Uterus (tissue), 3 donors: ENCODE measurements at regions not wholly inside any gene's neighbourhood (a gene's known extent, or its start where the extent isn't known, plus 50 kb on each side); places are given as distances from the start of the nearest gene placed in this dataset.
A peak's percentile ranks its signal among the peaks of the same experiment; 100 is the strongest.
"Not testable (repeated sequence)": the region's sequence is repeated elsewhere in the genome, so short reads cannot be mapped to it uniquely, and the experiment has no call there.

Experiments
- DNase-seq, 2 donors: peaks; one replicate each; pipeline ENCODE4 v3.0.0-alpha.2; 2019 to 2020
- H3K27ac ChIP-seq, 2 donors: fragments of 200-600 bp; sonication (generic); 1 replicate in 1 of 2; 2 replicates in 1 of 2; pipeline ENCODE4 v1.5.1; 2016 to 2018
- H3K27me3 ChIP-seq, 2 donors: fragments of 200-600 bp; sonication (generic); one replicate each; pipeline ENCODE4 v1.5.1; 2018 to 2019; ENCODE audit warnings: control low read depth in 1 of 2
- H3K36me3 ChIP-seq, 2 donors: fragments of 200-600 bp; sonication (generic); one replicate each; pipeline ENCODE4 v1.5.1; 2019; ENCODE audit warnings: control low read depth in 1 of 2
- H3K4me1 ChIP-seq, 2 donors: fragments of 200-600 bp; sonication (generic); one replicate each; pipeline ENCODE4 v1.5.1; 2018 to 2019; ENCODE audit warnings: control low read depth in 1 of 2
- H3K4me3 ChIP-seq, 2 donors: fragments of 200-600 bp; sonication (generic); 1 replicate in 1 of 2; 2 replicates in 1 of 2; pipeline ENCODE4 v1.5.1; 2018 to 2019; ENCODE audit warnings: mild to moderate bottlenecking in 1 of 2
- H3K9me3 ChIP-seq, 2 donors: fragments of 200-600 bp; sonication (generic); one replicate each; pipeline ENCODE4 v1.5.1; 2019; ENCODE audit warnings: control low read depth in 1 of 2
- CTCF ChIP-seq, 4 experiments: fragments of 200-600 bp in 2 of 4; fragments of 450-650 bp in 2 of 4; sonication (generic) in 2 of 4; IDR thresholded peaks; one replicate each; pipeline ENCODE4 v1.5.1; 2016 to 2019; ENCODE audit warnings: antibody characterized with exemption in 4 of 4, mild to moderate bottlenecking in 2 of 4, moderate library complexity in 1 of 4
- POLR2A ChIP-seq, 2 donors: fragments of 450-650 bp; IDR thresholded peaks; one replicate each; pipeline ENCODE4 v1.6.1; 2016; ENCODE audit warnings: antibody characterized with exemption in 2 of 2, mild to moderate bottlenecking in 1 of 2, moderate library complexity in 1 of 2
- intact Hi-C: fragments of 100-400 bp; cut with DNase I; formaldehyde crosslinking; loops from one replicate; pipeline ENCODE4 v1.15.1; 2023; ENCODE audit warnings: low total_unique reads
- donor health status: DM: yes; HTN: yes; CAD: no.

- Histone ChIP-seq H3K4me3 (no peak overlapping the region), H3K27me3 (no peaks in the 10 kb centered on the region), H3K27ac (no peak overlapping the region), H3K9me3 (no peaks in the 10 kb centered on the region), H3K4me1 (no peaks in the 10 kb centered on the region), H3K36me3 (no peaks in the 10 kb centered on the region)
- intact Hi-C loops = no loop called here
- no peak for TF ChIP-seq POLR2A (IDR thresholded peaks at IDR 0.05)
- TF ChIP-seq CTCF (IDR thresholded peaks at IDR 0.05) = peak in 1 of 4 experiments; percentile 6
- DNase-seq = no peak
Observed at GRCh38 chr2:194867328-194867727, 789.7 kb upstream of the SLC39A10 start.

- peak in 1 of 2 donors; percentile 9 for DNase-seq
- TF ChIP-seq CTCF (IDR thresholded peaks at IDR 0.05) (no peak), POLR2A (IDR thresholded peaks at IDR 0.05) (no peak)
Observed at GRCh38 chr2:194854941-194855340, 802.1 kb upstream of the SLC39A10 start.

GRCh38 chr2:194842871-194843270 is 814.2 kb upstream of the SLC39A10 start:
- Histone ChIP-seq H3K27me3 (no peaks in the 10 kb centered on the region), H3K4me1 (peaks cover 0 to 3% of the 10 kb centered on the region in 2 donors), H3K36me3 (no peaks in the 10 kb centered on the region), H3K4me3 (no peak overlapping the region), H3K9me3 (no peaks in the 10 kb centered on the region), H3K27ac (no peak overlapping the region)
- no peak for TF ChIP-seq POLR2A (IDR thresholded peaks at IDR 0.05)
- no peak for TF ChIP-seq CTCF (IDR thresholded peaks at IDR 0.05)
- DNase-seq = no peak
- intact Hi-C loops = no loop called here

More at GRCh38 chr2:194854941-194855340, 802.1 kb upstream of the SLC39A10 start:
- intact Hi-C loops = no loop called here
- no peaks in the 10 kb centered on the region for H3K4me1 ChIP-seq
- H3K9me3 ChIP-seq = no peaks in the 10 kb centered on the region
- no peak overlapping the region for H3K4me3 ChIP-seq
- H3K27me3 ChIP-seq = no peaks in the 10 kb centered on the region
- no peaks in the 10 kb centered on the region for H3K36me3 ChIP-seq
- no peak overlapping the region for H3K27ac ChIP-seq

GRCh38 chr2:194834371-194834770 is 822.7 kb upstream of the SLC39A10 start:
- H3K4me3 ChIP-seq, H3K27me3 ChIP-seq, H3K27ac ChIP-seq, H3K4me1 ChIP-seq, H3K9me3 ChIP-seq, DNase-seq, intact Hi-C loops, H3K36me3 ChIP-seq: not testable (repeated sequence)

- H3K4me1 ChIP-seq = no peaks in the 10 kb centered on the region
- H3K4me3 ChIP-seq = no peak overlapping the region
- no peaks in the 10 kb centered on the region for H3K9me3 ChIP-seq
- intact Hi-C loops = no loop called here
- H3K27ac ChIP-seq = no peak overlapping the region
- TF ChIP-seq POLR2A (IDR thresholded peaks at IDR 0.05) (no peak), CTCF (IDR thresholded peaks at IDR 0.05) (no peak)
- no peaks in the 10 kb centered on the region for H3K27me3 ChIP-seq
- no peak for DNase-seq
- no peaks in the 10 kb centered on the region for H3K36me3 ChIP-seq
Observed at GRCh38 chr2:194826241-194826640, 830.8 kb upstream of the SLC39A10 start.

- Histone ChIP-seq H3K27me3 (no peaks in the 10 kb centered on the region), H3K36me3 (no peaks in the 10 kb centered on the region), H3K4me1 (no peaks in the 10 kb centered on the region), H3K4me3 (no peak overlapping the region), H3K27ac (no peak overlapping the region), H3K9me3 (no peaks in the 10 kb centered on the region)
- DNase-seq = no peak
- TF ChIP-seq CTCF (IDR thresholded peaks at IDR 0.05) = no peak
- no peak for TF ChIP-seq POLR2A (IDR thresholded peaks at IDR 0.05)
- intact Hi-C loops = no loop called here
Observed at GRCh38 chr2:194824450-194824849, 832.6 kb upstream of the SLC39A10 start.
